Panc1 (cell line): ENCODE measurements at regions not wholly inside any gene's neighbourhood (a gene's known extent, or its start where the extent isn't known, plus 50 kb on each side); places are given as distances from the start of the nearest gene placed in this dataset.

ENCODE experiments used
- ATAC-seq: fragments of 200-7000 bp; cut with Tn5 transposase; 2 replicates; pipeline ENCODE4 v1.9.1; 2020; ENCODE audit warnings: mild to moderate bottlenecking, moderate library complexity
- BruUV-seq: library from RNA; stranded (reverse); fragments of 400-500 nt; replicated peaks from 2 replicates; lab custom pipeline; 2021; lab: Mats Ljungman, UMichigan
- CTCF ChIA-PET: fragments of 300-600 bp; sonication (Branson Sonifier 250); formaldehyde crosslinking; loops from one replicate; lab custom pipeline; 2022; ENCODE audit warnings: antibody characterized with exemption; lab: Charles Lee
- POLR2A ChIA-PET: fragments of 300-600 bp; sonication (Branson Sonifier 250); formaldehyde crosslinking; loops from one replicate; lab custom pipeline; 2022; ENCODE audit warnings: antibody characterized with exemption; lab: Charles Lee
- DNase-seq: peaks from one replicate; pipeline ENCODE4 v3.0.0-alpha.2; 2010; ENCODE audit warnings: low read depth, low spot score
- H3K27ac ChIP-seq: 2 replicates; pipeline ENCODE4 v1.5.1; 2011; ENCODE audit warnings: mild to moderate bottlenecking, low read length, inconsistent platforms
- H3K27me3 ChIP-seq: fragments of 200-500 bp; sonication (Bioruptor generic); 2 replicates; pipeline ENCODE4 v1.6.0; 2014; ENCODE audit warnings: low read length, inconsistent platforms; ENCODE audit not compliant: control insufficient read depth, insufficient read depth
- H3K36me3 ChIP-seq: fragments of 200-500 bp; sonication (Bioruptor generic); 2 replicates; pipeline ENCODE4 v1.5.1; 2014; ENCODE audit warnings: inconsistent platforms, mild to moderate bottlenecking, low read length, moderate library complexity; ENCODE audit not compliant: control insufficient read depth, insufficient read depth
- H3K4me1 ChIP-seq: 2 replicates; pipeline ENCODE4 v1.5.1; 2011; ENCODE audit warnings: inconsistent platforms, mild to moderate bottlenecking, low read length, moderate library complexity; ENCODE audit not compliant: control insufficient read depth, insufficient read depth
- H3K4me3 ChIP-seq, 2 experiments: 2 replicates each; pipeline ENCODE4 v1.5.1; 2011 to 2012; ENCODE audit warnings: low read depth in 2 of 2, low read length in 2 of 2, mild to moderate bottlenecking in 2 of 2, inconsistent platforms in 1 of 2, moderate library complexity in 1 of 2
- H3K9me3 ChIP-seq: fragments of 200-500 bp; sonication (Bioruptor generic); 2 replicates; pipeline ENCODE4 v1.5.1; 2014; ENCODE audit warnings: low read depth, mild to moderate bottlenecking, inconsistent platforms, low read length, moderate library complexity; ENCODE audit not compliant: control insufficient read depth, insufficient read depth
- POLR2AphosphoS5 ChIP-seq: IDR thresholded peaks from 2 replicates; pipeline ENCODE4 v1.6.1; 2012; ENCODE audit warnings: mild to moderate bottlenecking, low read depth, low read length, moderate library complexity
- SIN3A ChIP-seq: IDR thresholded peaks from 2 replicates; pipeline ENCODE4 v1.6.1; 2012; ENCODE audit warnings: low read depth, mild to moderate bottlenecking, low read length, moderate library complexity, borderline replicate concordance; ENCODE audit not compliant: insufficient read depth
- TCF7L2 ChIP-seq: IDR thresholded peaks from 2 replicates; pipeline ENCODE4 v1.6.1; 2011; ENCODE audit warnings: mild to moderate bottlenecking, low read depth, low read length, inconsistent platforms
- in situ Hi-C: cut with HindIII; loops from 2 replicates; pipeline ENCODE4 v1.10.0; 2016; ENCODE audit warnings: low sequenced_read_pairs, low pct_unique_long_range_greater_than_20kb
- intact Hi-C: fragments of 100-400 bp; cut with micrococcal nuclease; formaldehyde crosslinking; loops from one replicate; pipeline ENCODE4 v1.10.0; 2022; ENCODE audit not compliant: unreplicated experiment
- TF ChIP-seq, protein P1 (sequence below), 2 experiments: IDR thresholded peaks; 2 replicates each; pipeline ENCODE4 v1.6.1; 2011 to 2012; ENCODE audit warnings: low read depth in 2 of 2, control low read depth in 1 of 2, low read length in 1 of 2, mild to moderate bottlenecking in 1 of 2, moderate library complexity in 1 of 2; ENCODE audit not compliant: insufficient read depth in 1 of 2
- TF ChIP-seq, protein P2 (sequence below): fragments of 450-650 bp; IDR thresholded peaks from 2 replicates; pipeline ENCODE4 v1.5.1; 2017; ENCODE audit warnings: mild to moderate bottlenecking

DNA sequence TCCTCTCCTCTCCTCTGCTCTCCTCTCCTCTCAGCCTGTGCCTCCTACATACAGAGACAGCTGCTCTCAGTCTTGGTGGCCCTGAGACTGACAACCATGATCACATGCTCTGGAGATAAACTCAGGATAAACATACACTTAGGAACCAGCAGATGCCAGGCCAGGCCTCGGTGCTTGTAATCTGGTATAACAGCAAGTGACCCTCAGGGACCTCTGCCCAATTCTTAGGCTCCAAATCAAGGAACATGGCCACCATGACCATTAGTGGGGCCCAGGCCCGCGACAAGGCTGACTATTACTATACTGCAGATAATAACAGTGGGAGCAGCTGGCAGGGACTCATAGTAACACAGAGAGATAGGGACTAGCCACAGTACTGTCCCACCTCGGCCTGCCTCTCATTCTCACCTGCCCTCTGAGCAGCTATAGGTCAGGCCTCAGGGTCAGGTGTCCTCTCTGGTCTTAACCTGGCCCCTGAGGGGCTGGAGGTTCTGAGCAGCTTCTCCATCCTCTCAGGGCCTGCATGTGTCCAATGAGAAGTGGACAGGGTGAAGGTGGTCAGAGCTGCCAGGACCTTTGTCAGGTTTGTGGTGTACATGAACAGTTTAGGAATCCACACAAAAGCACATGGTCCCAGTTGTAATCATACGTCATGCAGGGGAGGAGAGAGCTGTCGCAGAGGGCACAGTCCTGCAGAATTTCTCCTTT lies 106.1 kb downstream of the GGTLC2 start:
- no peak overlapping the region for H3K4me3 ChIP-seq
- DNase-seq: no peak
- no peak overlapping the region for H3K27ac ChIP-seq
- no peak for TF ChIP-seq TCF7L2
- no peak for TF ChIP-seq SIN3A
- no peak for TF ChIP-seq POLR2AphosphoS5
- TF ChIP-seq, protein P1, sequence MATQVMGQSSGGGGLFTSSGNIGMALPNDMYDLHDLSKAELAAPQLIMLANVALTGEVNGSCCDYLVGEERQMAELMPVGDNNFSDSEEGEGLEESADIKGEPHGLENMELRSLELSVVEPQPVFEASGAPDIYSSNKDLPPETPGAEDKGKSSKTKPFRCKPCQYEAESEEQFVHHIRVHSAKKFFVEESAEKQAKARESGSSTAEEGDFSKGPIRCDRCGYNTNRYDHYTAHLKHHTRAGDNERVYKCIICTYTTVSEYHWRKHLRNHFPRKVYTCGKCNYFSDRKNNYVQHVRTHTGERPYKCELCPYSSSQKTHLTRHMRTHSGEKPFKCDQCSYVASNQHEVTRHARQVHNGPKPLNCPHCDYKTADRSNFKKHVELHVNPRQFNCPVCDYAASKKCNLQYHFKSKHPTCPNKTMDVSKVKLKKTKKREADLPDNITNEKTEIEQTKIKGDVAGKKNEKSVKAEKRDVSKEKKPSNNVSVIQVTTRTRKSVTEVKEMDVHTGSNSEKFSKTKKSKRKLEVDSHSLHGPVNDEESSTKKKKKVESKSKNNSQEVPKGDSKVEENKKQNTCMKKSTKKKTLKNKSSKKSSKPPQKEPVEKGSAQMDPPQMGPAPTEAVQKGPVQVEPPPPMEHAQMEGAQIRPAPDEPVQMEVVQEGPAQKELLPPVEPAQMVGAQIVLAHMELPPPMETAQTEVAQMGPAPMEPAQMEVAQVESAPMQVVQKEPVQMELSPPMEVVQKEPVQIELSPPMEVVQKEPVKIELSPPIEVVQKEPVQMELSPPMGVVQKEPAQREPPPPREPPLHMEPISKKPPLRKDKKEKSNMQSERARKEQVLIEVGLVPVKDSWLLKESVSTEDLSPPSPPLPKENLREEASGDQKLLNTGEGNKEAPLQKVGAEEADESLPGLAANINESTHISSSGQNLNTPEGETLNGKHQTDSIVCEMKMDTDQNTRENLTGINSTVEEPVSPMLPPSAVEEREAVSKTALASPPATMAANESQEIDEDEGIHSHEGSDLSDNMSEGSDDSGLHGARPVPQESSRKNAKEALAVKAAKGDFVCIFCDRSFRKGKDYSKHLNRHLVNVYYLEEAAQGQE (IDR thresholded peaks at IDR 0.05; ENCODE audit: insufficient read depth in 1 of 2, low read depth in 2 of 2, low read length in 1 of 2): no peak
- TF ChIP-seq, protein P2, sequence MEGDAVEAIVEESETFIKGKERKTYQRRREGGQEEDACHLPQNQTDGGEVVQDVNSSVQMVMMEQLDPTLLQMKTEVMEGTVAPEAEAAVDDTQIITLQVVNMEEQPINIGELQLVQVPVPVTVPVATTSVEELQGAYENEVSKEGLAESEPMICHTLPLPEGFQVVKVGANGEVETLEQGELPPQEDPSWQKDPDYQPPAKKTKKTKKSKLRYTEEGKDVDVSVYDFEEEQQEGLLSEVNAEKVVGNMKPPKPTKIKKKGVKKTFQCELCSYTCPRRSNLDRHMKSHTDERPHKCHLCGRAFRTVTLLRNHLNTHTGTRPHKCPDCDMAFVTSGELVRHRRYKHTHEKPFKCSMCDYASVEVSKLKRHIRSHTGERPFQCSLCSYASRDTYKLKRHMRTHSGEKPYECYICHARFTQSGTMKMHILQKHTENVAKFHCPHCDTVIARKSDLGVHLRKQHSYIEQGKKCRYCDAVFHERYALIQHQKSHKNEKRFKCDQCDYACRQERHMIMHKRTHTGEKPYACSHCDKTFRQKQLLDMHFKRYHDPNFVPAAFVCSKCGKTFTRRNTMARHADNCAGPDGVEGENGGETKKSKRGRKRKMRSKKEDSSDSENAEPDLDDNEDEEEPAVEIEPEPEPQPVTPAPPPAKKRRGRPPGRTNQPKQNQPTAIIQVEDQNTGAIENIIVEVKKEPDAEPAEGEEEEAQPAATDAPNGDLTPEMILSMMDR: no peak
- H3K27me3 ChIP-seq: no peaks in the 10 kb centered on the region
- no TSS peak for BruUV-seq
- intact Hi-C loops (no loop called here), in situ Hi-C loops (no loop called here)
- no peaks in the 10 kb centered on the region for H3K9me3 ChIP-seq
- no peaks in the 10 kb centered on the region for H3K36me3 ChIP-seq
- CTCF ChIA-PET: interaction anchor here (0.6 kb wide), 1 partner anchor 714 kb away, joined by 3 read pairs; no protein-coding TSS in a partner anchor
- POLR2A ChIA-PET: no interaction called here
- no peaks in the 10 kb centered on the region for H3K4me1 ChIP-seq
- ATAC-seq: no peak

DNA sequence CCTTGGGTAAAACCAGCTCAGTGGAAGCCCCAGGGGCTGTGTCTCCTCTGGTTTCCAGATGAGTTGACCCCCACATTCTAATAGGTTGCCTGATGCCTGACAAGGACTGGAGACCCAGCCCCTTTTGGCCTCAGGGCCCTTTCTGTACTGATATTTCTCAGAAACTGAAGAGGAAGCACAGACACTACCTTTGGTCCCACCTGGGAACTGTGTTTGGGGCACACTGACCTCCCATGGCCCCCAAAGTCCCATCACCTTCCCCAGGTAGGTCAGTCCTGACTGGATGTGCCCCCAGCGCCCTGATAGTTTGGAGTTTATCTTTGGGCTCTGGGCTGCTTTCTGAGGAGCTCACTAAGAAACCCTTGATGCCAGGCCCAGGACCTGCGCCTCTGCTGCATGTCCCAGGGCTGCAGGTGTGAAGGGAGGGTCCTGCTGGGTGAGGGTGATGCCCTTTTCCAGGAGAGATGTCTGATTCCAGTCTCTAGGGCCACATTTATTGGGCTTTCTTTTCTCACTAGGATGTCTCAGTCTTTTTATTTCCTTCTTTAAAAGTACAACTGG lies 106.7 kb downstream of the GGTLC2 start:
- H3K4me3 ChIP-seq: no peak overlapping the region
- intact Hi-C loops: no loop called here
- H3K27ac ChIP-seq: no peak overlapping the region
- H3K4me1 ChIP-seq: no peaks in the 10 kb centered on the region
- TF ChIP-seq, protein P2: no peak
- TF ChIP-seq SIN3A: no peak
- TF ChIP-seq, protein P1 (IDR thresholded peaks at IDR 0.05; ENCODE audit: insufficient read depth in 1 of 2, low read depth in 2 of 2, low read length in 1 of 2): no peak
- no peak for TF ChIP-seq POLR2AphosphoS5
- no peak for TF ChIP-seq TCF7L2
- ATAC-seq (no peak), DNase-seq (no peak)
- no peaks in the 10 kb centered on the region for H3K27me3 ChIP-seq
- CTCF ChIA-PET: no interaction called here
- POLR2A ChIA-PET: no interaction called here
- in situ Hi-C loops: no loop called here
- H3K36me3 ChIP-seq: no peaks in the 10 kb centered on the region
- no TSS peak for BruUV-seq
- no peaks in the 10 kb centered on the region for H3K9me3 ChIP-seq
